Kidney epithelial cell (primary cell): ENCODE measurements at regions not wholly inside any gene's neighbourhood (a gene's known extent, or its start where the extent isn't known, plus 50 kb on each side); places are given as distances from the start of the nearest gene placed in this dataset.
A peak's percentile ranks its signal among the peaks of the same experiment; 100 is the strongest.

Source experiments
- DNase-seq: peaks from one replicate; pipeline ENCODE4 v3.0.0-alpha.2; 2010; ENCODE audit warnings: low read depth
- H3K27me3 ChIP-seq: 2 replicates; pipeline ENCODE4 v1.6.0; 2011; ENCODE audit warnings: low read length; ENCODE audit not compliant: control insufficient read depth, insufficient read depth
- H3K36me3 ChIP-seq: 2 replicates; pipeline ENCODE4 v1.5.1; 2011; ENCODE audit warnings: low read length; ENCODE audit not compliant: control insufficient read depth, insufficient read depth
- H3K4me3 ChIP-seq: 2 replicates; pipeline ENCODE4 v1.5.1; 2011; ENCODE audit warnings: low read depth, mild to moderate bottlenecking, control low read depth, low read length
- CTCF ChIP-seq: IDR thresholded peaks from 2 replicates; pipeline ENCODE4 v1.5.1; 2011; ENCODE audit warnings: mild to moderate bottlenecking, moderate library complexity, low read length, control low read depth, inconsistent platforms; ENCODE audit not compliant: insufficient read depth, poor library complexity, severe bottlenecking

- TF ChIP-seq CTCF: no peak
- no peaks in the 10 kb centered on the region for H3K27me3 ChIP-seq
- DNase-seq: no peak
These were observed 957.1 kb upstream of the EYS start for GRCh38 chr6:66664112-66664511.

GRCh38 chr6:66662721-66663507 lies 955.9 kb upstream of the EYS start:
- H3K36me3 ChIP-seq: no peaks in the 10 kb centered on the region
- DNase-seq: no peak
- TF ChIP-seq CTCF: no peak
- no peaks in the 10 kb centered on the region for H3K27me3 ChIP-seq
- no peak overlapping the region for H3K4me3 ChIP-seq

More at GRCh38 chr6:66664112-66664511, 957.1 kb upstream of the EYS start:
- no peak overlapping the region for H3K4me3 ChIP-seq
- H3K36me3 ChIP-seq: no peaks in the 10 kb centered on the region

GRCh38 chr6:66662196-66662595 lies 955.2 kb upstream of the EYS start:
- peak; percentile 34 for TF ChIP-seq CTCF
- no peaks in the 10 kb centered on the region for H3K36me3 ChIP-seq
- DNase-seq: no peak
- H3K27me3 ChIP-seq: no peaks in the 10 kb centered on the region
- no peak overlapping the region for H3K4me3 ChIP-seq

GRCh38 chr6:66655420-66655819 lies 948.4 kb upstream of the EYS start:
- no peak for TF ChIP-seq CTCF
- no peaks in the 10 kb centered on the region for H3K36me3 ChIP-seq
- H3K4me3 ChIP-seq: no peak overlapping the region
- no peak for DNase-seq
- H3K27me3 ChIP-seq: no peaks in the 10 kb centered on the region

GRCh38 chr6:66638518-66638917 lies 931.5 kb upstream of the EYS start:
- H3K4me3 ChIP-seq: no peak overlapping the region
- TF ChIP-seq CTCF: no peak

GRCh38 chr6:66638099-66638498 lies 931.1 kb upstream of the EYS start:
- no peak overlapping the region for H3K4me3 ChIP-seq
- no peak for DNase-seq
- H3K36me3 ChIP-seq: no peaks in the 10 kb centered on the region
- TF ChIP-seq CTCF: no peak
- H3K27me3 ChIP-seq: no peaks in the 10 kb centered on the region

More at GRCh38 chr6:66638518-66638917, 931.5 kb upstream of the EYS start:
- no peaks in the 10 kb centered on the region for H3K36me3 ChIP-seq
- no peaks in the 10 kb centered on the region for H3K27me3 ChIP-seq
- DNase-seq: no peak
